BJ (cell line): ENCODE measurements at regions not wholly inside any gene's neighbourhood (a gene's known extent, or its start where the extent isn't known, plus 50 kb on each side); places are given as distances from the start of the nearest gene placed in this dataset.
A peak's percentile ranks its signal among the peaks of the same experiment; 100 is the strongest.

ENCODE experiments used
- CTCF ChIA-PET: fragments of 350-600 bp; formaldehyde crosslinking; extraction: SDS; loops from one replicate; lab custom pipeline; 2021; ENCODE audit warnings: antibody characterized with exemption, inconsistent platforms; lab: Yijun Ruan, JAX
- POLR2A ChIA-PET: fragments of 300-600 bp; sonication (Branson Sonifier 250); formaldehyde crosslinking; extraction: SDS; loops from one replicate; lab custom pipeline; 2021; ENCODE audit warnings: antibody characterized with exemption; lab: Charles Lee
- DNase-seq: peaks from one replicate; pipeline ENCODE4 v3.0.0-alpha.2; 2011; ENCODE audit warnings: low read depth
- H3K27me3 ChIP-seq: 2 replicates; pipeline ENCODE4 v1.6.0; 2011; ENCODE audit warnings: low read length; ENCODE audit not compliant: control insufficient read depth, insufficient read depth
- H3K36me3 ChIP-seq: 2 replicates; pipeline ENCODE4 v1.5.1; 2011; ENCODE audit warnings: low read length; ENCODE audit not compliant: control insufficient read depth, insufficient read depth
- H3K4me3 ChIP-seq: 2 replicates; pipeline ENCODE4 v1.5.1; 2011; ENCODE audit warnings: low read depth, mild to moderate bottlenecking, control low read depth, low read length
- TF ChIP-seq, protein P1 (sequence below): IDR thresholded peaks from 2 replicates; pipeline ENCODE4 v1.5.1; 2011; ENCODE audit warnings: low read depth, mild to moderate bottlenecking, control low read depth, inconsistent platforms, low read length, moderate library complexity; ENCODE audit not compliant: insufficient read depth

DNA sequence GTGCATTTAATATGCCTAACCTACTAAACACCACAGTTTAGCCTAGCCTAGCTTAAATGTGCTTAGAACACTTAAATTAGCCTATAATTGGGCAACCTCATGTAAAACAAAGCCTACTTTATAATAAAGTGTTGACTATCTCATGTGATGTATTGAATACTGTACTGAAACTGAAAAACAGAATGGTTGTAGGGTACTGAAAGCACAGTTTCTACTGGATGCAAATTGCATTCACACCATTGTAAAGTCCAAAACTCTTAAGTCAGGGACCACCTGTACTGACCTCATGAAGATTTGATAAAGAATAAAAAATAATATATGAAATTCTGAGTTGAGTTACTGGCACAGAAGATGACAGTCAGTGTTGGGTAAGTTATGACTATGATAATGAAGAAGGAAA is 625.4 kb upstream of the SOX9 start:
- Histone ChIP-seq H3K4me3 (no peak overlapping the region), H3K36me3 (no peaks in the 10 kb centered on the region), H3K27me3 (no peaks in the 10 kb centered on the region)
- TF ChIP-seq, protein P1, sequence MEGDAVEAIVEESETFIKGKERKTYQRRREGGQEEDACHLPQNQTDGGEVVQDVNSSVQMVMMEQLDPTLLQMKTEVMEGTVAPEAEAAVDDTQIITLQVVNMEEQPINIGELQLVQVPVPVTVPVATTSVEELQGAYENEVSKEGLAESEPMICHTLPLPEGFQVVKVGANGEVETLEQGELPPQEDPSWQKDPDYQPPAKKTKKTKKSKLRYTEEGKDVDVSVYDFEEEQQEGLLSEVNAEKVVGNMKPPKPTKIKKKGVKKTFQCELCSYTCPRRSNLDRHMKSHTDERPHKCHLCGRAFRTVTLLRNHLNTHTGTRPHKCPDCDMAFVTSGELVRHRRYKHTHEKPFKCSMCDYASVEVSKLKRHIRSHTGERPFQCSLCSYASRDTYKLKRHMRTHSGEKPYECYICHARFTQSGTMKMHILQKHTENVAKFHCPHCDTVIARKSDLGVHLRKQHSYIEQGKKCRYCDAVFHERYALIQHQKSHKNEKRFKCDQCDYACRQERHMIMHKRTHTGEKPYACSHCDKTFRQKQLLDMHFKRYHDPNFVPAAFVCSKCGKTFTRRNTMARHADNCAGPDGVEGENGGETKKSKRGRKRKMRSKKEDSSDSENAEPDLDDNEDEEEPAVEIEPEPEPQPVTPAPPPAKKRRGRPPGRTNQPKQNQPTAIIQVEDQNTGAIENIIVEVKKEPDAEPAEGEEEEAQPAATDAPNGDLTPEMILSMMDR, result no peak
- ChIA-PET POLR2A (no interaction called here), CTCF (no interaction called here)
- DNase-seq, result no peak

GRCh38 chr17:71496552-71496951 is 624.3 kb upstream of the SOX9 start:
- H3K36me3 ChIP-seq, result no peaks in the 10 kb centered on the region
- no peak overlapping the region for H3K4me3 ChIP-seq
- DNase-seq, result no peak
- ChIA-PET CTCF (no interaction called here), POLR2A (no interaction called here)
- H3K27me3 ChIP-seq, result no peaks in the 10 kb centered on the region
- TF ChIP-seq, protein P1, result no peak

DNA sequence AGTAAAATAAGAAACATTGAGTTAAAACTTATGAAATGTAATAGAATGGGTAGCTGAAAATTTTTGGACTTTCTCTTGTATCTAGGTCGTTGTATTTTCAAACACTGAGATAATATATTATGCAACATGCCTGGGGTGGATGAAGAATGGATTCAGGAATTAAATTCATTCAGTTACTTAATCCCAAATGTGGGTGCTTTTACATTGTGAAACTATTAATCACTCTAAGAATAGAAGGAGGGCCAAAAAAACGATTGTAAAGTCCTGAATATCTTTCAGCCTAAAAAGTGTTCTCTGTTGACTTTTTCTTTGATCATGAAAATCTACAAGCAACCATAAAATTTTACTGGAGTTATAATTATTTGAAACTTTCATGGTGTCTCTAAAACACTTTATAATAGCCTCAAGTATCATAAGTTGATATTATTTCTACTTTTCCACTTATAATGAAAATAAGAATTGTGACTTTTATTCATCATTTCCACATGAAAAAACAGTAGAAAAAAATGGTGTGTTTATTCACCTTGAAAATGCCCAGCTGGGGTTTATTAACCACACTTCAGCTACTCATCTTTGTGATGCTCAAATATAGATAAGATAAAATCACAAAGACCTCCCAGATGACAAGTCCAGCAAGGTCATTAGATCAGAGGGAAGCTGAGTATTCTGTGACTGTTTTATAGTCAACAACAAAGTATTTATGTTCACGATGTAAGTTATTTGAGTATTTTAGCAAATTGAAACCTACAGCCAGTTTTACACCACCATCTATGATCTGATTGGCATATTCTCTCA is 619.9 kb upstream of the SOX9 start:
- no peak overlapping the region for H3K4me3 ChIP-seq
- no peaks in the 10 kb centered on the region for H3K36me3 ChIP-seq
- POLR2A ChIA-PET, result no interaction called here
- TF ChIP-seq, protein P1, result no peak
- peak; percentile 44 for DNase-seq
- H3K27me3 ChIP-seq, result no peaks in the 10 kb centered on the region
- CTCF ChIA-PET, result interaction anchor here (0.7 kb wide), 1 partner anchor 1722 kb away, joined by 4 read pairs; no protein-coding TSS in a partner anchor

GRCh38 chr17:71501711-71502110 is 619.1 kb upstream of the SOX9 start:
- CTCF ChIA-PET, result no interaction called here
- POLR2A ChIA-PET, result no interaction called here

DNA sequence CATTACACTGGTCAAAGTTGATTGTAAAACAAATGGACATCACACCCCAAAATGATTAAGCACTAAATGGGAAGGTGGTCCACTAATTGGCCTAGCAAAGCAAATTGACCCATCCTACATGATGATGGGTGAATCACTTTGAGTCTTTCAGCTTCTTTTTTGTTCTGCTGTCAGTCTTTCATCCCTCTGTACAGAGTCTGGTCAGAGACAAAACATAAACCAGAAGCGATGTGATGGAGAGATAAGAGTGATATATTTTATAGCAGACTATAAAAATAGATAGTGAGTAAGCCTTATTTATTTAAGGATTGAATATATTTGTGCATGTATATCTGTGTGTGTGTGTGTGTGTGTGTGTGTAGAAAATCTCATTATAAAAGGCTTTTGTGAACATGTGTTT is 618.4 kb upstream of the SOX9 start:
- ChIA-PET POLR2A (no interaction called here), CTCF (no interaction called here)
- Histone ChIP-seq H3K36me3 (no peaks in the 10 kb centered on the region), H3K4me3 (no peak overlapping the region), H3K27me3 (no peaks in the 10 kb centered on the region)
- TF ChIP-seq, protein P1, result no peak
- no peak for DNase-seq

More at GRCh38 chr17:71501711-71502110, 619.1 kb upstream of the SOX9 start:
- TF ChIP-seq, protein P1, result no peak
- Histone ChIP-seq H3K36me3 (no peaks in the 10 kb centered on the region), H3K27me3 (no peaks in the 10 kb centered on the region), H3K4me3 (no peak overlapping the region)
- DNase-seq, result no peak
